ENCODE measurements at regions not wholly inside any gene's neighbourhood (a gene's known extent, or its start where the extent isn't known, plus 50 kb on each side); places are given as distances from the start of the nearest gene placed in this dataset.

- no peak for DNase-seq (ENCODE audit: low spot score in 2 of 2)
- H3K27me3 ChIP-seq: no peaks in the 10 kb centered on the region
- H3K4me3 ChIP-seq: no peak overlapping the region
- H3K9me3 ChIP-seq: no peaks in the 10 kb centered on the region
- no peak overlapping the region for H3K27ac ChIP-seq
- TF ChIP-seq, protein P1, sequence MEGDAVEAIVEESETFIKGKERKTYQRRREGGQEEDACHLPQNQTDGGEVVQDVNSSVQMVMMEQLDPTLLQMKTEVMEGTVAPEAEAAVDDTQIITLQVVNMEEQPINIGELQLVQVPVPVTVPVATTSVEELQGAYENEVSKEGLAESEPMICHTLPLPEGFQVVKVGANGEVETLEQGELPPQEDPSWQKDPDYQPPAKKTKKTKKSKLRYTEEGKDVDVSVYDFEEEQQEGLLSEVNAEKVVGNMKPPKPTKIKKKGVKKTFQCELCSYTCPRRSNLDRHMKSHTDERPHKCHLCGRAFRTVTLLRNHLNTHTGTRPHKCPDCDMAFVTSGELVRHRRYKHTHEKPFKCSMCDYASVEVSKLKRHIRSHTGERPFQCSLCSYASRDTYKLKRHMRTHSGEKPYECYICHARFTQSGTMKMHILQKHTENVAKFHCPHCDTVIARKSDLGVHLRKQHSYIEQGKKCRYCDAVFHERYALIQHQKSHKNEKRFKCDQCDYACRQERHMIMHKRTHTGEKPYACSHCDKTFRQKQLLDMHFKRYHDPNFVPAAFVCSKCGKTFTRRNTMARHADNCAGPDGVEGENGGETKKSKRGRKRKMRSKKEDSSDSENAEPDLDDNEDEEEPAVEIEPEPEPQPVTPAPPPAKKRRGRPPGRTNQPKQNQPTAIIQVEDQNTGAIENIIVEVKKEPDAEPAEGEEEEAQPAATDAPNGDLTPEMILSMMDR (IDR thresholded peaks at IDR 0.05): no peak
- TF ChIP-seq POLR2A (IDR thresholded peaks at IDR 0.05): no peak
- H3K36me3 ChIP-seq: no peaks in the 10 kb centered on the region
- 85% methylated on average over 7 of the region's 7 CpGs for WGBS
- H3K4me1 ChIP-seq: no peaks in the 10 kb centered on the region
Measured at GRCh38 chr5:52376592-52376991, 411.1 kb upstream of the ITGA1 start.

GRCh38 chr5:52378237-52378636 lies 409.5 kb upstream of the ITGA1 start:
- H3K4me1 ChIP-seq: no peaks in the 10 kb centered on the region
- TF ChIP-seq POLR2AphosphoS5 (IDR thresholded peaks at IDR 0.05) (no peak), EP300 (IDR thresholded peaks at IDR 0.05) (no peak), POLR2A (IDR thresholded peaks at IDR 0.05) (no peak)
- TF ChIP-seq, protein P1 (IDR thresholded peaks at IDR 0.05): no peak
- H3K27ac ChIP-seq: no peak overlapping the region
- H3K4me3 ChIP-seq: no peak overlapping the region
- no peaks in the 10 kb centered on the region for H3K27me3 ChIP-seq
- no peak for DNase-seq (ENCODE audit: low spot score in 2 of 2)
- no peaks in the 10 kb centered on the region for H3K36me3 ChIP-seq
- H3K9me3 ChIP-seq: no peaks in the 10 kb centered on the region

- 91% methylated on average over 3 of the region's 3 CpGs for WGBS
- Histone ChIP-seq H3K27ac (no peak overlapping the region), H3K36me3 (no peaks in the 10 kb centered on the region), H3K9me3 (no peaks in the 10 kb centered on the region), H3K4me1 (no peaks in the 10 kb centered on the region), H3K4me3 (no peak overlapping the region), H3K27me3 (no peaks in the 10 kb centered on the region)
- DNase-seq (ENCODE audit: low spot score in 2 of 2): no peak
- TF ChIP-seq EP300 (IDR thresholded peaks at IDR 0.05) (no peak), POLR2A (IDR thresholded peaks at IDR 0.05) (no peak), POLR2AphosphoS5 (IDR thresholded peaks at IDR 0.05) (no peak)
- TF ChIP-seq, protein P1 (IDR thresholded peaks at IDR 0.05): no peak
Measured at GRCh38 chr5:52388349-52388748, 399.4 kb upstream of the ITGA1 start.

GRCh38 chr5:52392321-52392720 lies 395.4 kb upstream of the ITGA1 start:
- no peak overlapping the region for H3K27ac ChIP-seq
- no peak overlapping the region for H3K4me3 ChIP-seq
- H3K36me3 ChIP-seq: no peaks in the 10 kb centered on the region
- H3K27me3 ChIP-seq: no peaks in the 10 kb centered on the region
- TF ChIP-seq EP300 (IDR thresholded peaks at IDR 0.05) (no peak), POLR2AphosphoS5 (IDR thresholded peaks at IDR 0.05) (no peak), POLR2A (IDR thresholded peaks at IDR 0.05) (no peak)
- TF ChIP-seq, protein P1 (IDR thresholded peaks at IDR 0.05): no peak
- no peaks in the 10 kb centered on the region for H3K4me1 ChIP-seq
- 72% methylated on average over 3 of the region's 3 CpGs for WGBS
- DNase-seq (ENCODE audit: low spot score in 2 of 2): no peak
- H3K9me3 ChIP-seq: no peaks in the 10 kb centered on the region

- WGBS: 89% methylated on average over 8 of the region's 8 CpGs
- no peaks in the 10 kb centered on the region for H3K36me3 ChIP-seq
- no peak for TF ChIP-seq POLR2A (IDR thresholded peaks at IDR 0.05)
- TF ChIP-seq POLR2AphosphoS5 (IDR thresholded peaks at IDR 0.05): no peak
- TF ChIP-seq, protein P1 (IDR thresholded peaks at IDR 0.05): no peak
- no peak for TF ChIP-seq EP300 (IDR thresholded peaks at IDR 0.05)
- no peak overlapping the region for H3K27ac ChIP-seq
- H3K4me3 ChIP-seq: no peak overlapping the region
- no peaks in the 10 kb centered on the region for H3K9me3 ChIP-seq
- no peaks in the 10 kb centered on the region for H3K4me1 ChIP-seq
- no peaks in the 10 kb centered on the region for H3K27me3 ChIP-seq
- no peak for DNase-seq (ENCODE audit: low spot score in 2 of 2)
Measured at GRCh38 chr5:52409835-52410234, 377.9 kb upstream of the ITGA1 start.
